ENCODE measurements at regions not wholly inside any gene's neighbourhood (a gene's known extent, or its start where the extent isn't known, plus 50 kb on each side); places are given as distances from the start of the nearest gene placed in this dataset.

DNA sequence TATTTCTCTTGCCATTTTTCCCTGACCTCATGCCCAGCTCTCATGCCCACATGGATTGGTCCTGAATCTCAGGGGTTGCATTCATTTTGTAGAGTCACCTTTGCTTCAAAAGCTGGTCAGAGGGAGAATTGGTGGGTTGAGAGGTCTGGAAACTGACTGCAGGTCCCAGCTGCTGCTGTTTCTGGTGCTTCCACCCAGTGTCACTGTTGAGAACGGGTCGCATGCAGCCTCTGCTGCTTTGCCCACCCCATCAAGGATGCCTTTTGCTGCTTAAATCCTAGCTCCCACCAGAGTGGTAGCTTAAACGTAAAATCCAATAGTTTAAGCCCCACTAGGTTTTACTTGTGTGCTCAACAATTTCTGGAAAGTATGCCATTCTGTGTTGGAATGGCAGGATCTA, 211.4 kb upstream of the TSHZ2 start:
- no peak overlapping the region for H3K27ac Mint-ChIP-seq
- H3K4me3 Mint-ChIP-seq, result no peak overlapping the region
- no peak for ATAC-seq (replicated peaks)
- no peaks in the 10 kb centered on the region for H3K9me3 Mint-ChIP-seq
- H3K4me1 Mint-ChIP-seq, result no peaks in the 10 kb centered on the region
- H3K36me3 Mint-ChIP-seq (ENCODE audit: low read depth), result no peaks in the 10 kb centered on the region
- peaks cover 3% of the 10 kb centered on the region for H3K27me3 Mint-ChIP-seq

DNA sequence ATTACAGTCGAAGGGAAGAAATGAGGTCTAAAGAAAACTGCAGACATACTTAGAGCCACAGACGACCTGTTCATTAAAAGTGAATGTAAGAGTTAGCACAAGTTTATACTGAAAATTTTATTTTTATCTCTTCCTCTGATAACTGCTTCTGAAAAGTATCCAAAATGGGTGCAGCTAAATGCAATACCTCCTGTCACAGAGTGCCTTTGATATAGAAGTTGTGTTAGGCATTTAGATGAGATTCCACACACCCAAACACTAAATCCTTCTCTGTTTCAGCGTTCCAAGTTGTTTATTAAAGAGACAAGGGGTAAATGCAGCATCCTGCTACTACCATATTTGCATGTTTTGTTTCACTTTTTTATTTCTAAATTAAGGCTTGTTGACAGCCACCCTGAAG, 214.7 kb upstream of the TSHZ2 start:
- Mint-ChIP-seq H3K27ac (no peak overlapping the region), H3K4me1 (no peaks in the 10 kb centered on the region), H3K9me3 (no peaks in the 10 kb centered on the region), H3K4me3 (no peak overlapping the region), H3K36me3 (ENCODE audit: low read depth) (no peaks in the 10 kb centered on the region), H3K27me3 (peaks cover 3% of the 10 kb centered on the region)
- no peak for ATAC-seq (replicated peaks)

DNA sequence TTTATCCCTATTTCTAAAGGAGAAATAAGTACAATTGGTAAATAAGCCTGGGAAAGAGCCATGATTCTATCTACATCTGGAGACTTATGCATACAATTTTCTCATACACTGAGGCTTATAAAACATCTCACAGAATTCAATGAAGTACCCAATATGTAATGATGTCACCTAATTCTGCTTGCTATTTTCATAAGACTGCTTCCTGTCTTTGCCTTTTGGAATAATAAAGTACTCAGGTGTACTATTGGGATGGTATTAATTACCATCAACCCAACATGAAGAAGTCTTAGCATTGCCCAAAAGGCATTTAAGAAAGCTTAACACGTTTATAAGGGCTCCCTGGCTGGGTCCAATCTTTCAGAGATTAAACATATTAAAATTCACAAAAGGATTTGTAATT, 216.4 kb upstream of the TSHZ2 start:
- ATAC-seq (replicated peaks), result no peak
- Mint-ChIP-seq H3K27me3 (no peaks in the 10 kb centered on the region), H3K9me3 (no peaks in the 10 kb centered on the region), H3K27ac (no peak overlapping the region), H3K4me3 (no peak overlapping the region), H3K4me1 (no peaks in the 10 kb centered on the region), H3K36me3 (ENCODE audit: low read depth) (no peaks in the 10 kb centered on the region)

GRCh38 chr20:52754366-52754765, 217.8 kb upstream of the TSHZ2 start:
- Mint-ChIP-seq H3K27ac (no peak overlapping the region), H3K27me3 (no peaks in the 10 kb centered on the region), H3K36me3 (ENCODE audit: low read depth) (no peaks in the 10 kb centered on the region), H3K4me3 (no peak overlapping the region), H3K4me1 (no peaks in the 10 kb centered on the region), H3K9me3 (no peaks in the 10 kb centered on the region)
- ATAC-seq (replicated peaks), result no peak

- Mint-ChIP-seq H3K27ac (no peak overlapping the region), H3K9me3 (no peaks in the 10 kb centered on the region), H3K4me1 (no peaks in the 10 kb centered on the region), H3K27me3 (no peaks in the 10 kb centered on the region), H3K4me3 (no peak overlapping the region), H3K36me3 (ENCODE audit: low read depth) (no peaks in the 10 kb centered on the region)
- ATAC-seq (replicated peaks), result no peak
Measured at GRCh38 chr20:52752023-52752422, 220.1 kb upstream of the TSHZ2 start.

DNA sequence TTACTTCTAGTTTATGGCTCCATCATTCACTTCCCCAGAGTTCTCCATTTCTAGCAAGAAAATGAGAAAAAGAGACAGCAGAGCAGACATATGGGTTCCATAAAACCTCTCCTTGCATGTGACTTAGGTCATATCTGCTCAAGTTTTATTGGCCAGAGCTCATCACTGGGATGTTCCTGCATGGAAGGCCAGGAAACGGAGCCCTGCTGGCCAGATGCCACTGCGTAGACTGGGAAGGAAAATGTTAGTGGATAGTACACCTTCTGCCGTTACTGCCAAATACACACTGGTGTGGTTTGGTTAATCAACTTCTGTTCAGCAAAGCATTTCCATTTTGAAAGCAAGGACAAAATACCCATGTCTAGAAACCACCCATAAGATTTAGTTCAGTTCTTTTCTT, 220.6 kb upstream of the TSHZ2 start:
- ATAC-seq (replicated peaks), result no peak
- Mint-ChIP-seq H3K27ac (no peak overlapping the region), H3K36me3 (ENCODE audit: low read depth) (no peaks in the 10 kb centered on the region), H3K4me3 (no peak overlapping the region), H3K27me3 (no peaks in the 10 kb centered on the region), H3K9me3 (no peaks in the 10 kb centered on the region), H3K4me1 (no peaks in the 10 kb centered on the region)

DNA sequence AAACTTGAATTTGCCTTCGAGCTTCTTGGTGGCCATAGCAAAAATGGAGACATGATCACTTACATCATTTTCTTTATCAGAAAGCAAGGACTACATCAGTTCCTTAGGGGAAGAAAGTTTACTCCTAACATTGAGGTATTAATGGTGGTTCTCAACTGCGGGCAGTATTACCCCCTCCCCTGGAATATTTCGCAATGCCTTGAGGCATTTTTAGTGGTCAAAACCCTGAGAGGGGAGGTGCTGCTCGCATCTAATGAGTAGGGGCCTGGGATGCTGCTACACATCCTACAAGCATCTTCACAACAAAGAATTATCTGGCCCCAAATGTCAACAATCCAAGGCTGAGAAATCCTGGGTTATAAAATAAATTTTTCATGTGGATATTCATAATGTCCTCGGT, 222.2 kb upstream of the TSHZ2 start:
- Mint-ChIP-seq H3K27ac (no peak overlapping the region), H3K4me1 (no peaks in the 10 kb centered on the region), H3K9me3 (no peaks in the 10 kb centered on the region), H3K27me3 (no peaks in the 10 kb centered on the region), H3K4me3 (no peak overlapping the region), H3K36me3 (ENCODE audit: low read depth) (no peaks in the 10 kb centered on the region)
- no peak for ATAC-seq (replicated peaks)

GRCh38 chr20:52748990-52749389, 223.2 kb upstream of the TSHZ2 start:
- Mint-ChIP-seq H3K27me3 (peaks cover under 1% of the 10 kb centered on the region), H3K9me3 (no peaks in the 10 kb centered on the region), H3K27ac (no peak overlapping the region), H3K4me3 (no peak overlapping the region), H3K36me3 (ENCODE audit: low read depth) (no peaks in the 10 kb centered on the region), H3K4me1 (no peaks in the 10 kb centered on the region)
- no peak for ATAC-seq (replicated peaks)

GRCh38 chr20:52748285-52748932, 223.7 kb upstream of the TSHZ2 start:
- ATAC-seq (replicated peaks), result no peak
- Mint-ChIP-seq H3K27me3 (peaks cover 6% of the 10 kb centered on the region), H3K4me3 (no peak overlapping the region), H3K27ac (no peak overlapping the region), H3K4me1 (no peaks in the 10 kb centered on the region), H3K9me3 (no peaks in the 10 kb centered on the region), H3K36me3 (ENCODE audit: low read depth) (no peaks in the 10 kb centered on the region)

DNA sequence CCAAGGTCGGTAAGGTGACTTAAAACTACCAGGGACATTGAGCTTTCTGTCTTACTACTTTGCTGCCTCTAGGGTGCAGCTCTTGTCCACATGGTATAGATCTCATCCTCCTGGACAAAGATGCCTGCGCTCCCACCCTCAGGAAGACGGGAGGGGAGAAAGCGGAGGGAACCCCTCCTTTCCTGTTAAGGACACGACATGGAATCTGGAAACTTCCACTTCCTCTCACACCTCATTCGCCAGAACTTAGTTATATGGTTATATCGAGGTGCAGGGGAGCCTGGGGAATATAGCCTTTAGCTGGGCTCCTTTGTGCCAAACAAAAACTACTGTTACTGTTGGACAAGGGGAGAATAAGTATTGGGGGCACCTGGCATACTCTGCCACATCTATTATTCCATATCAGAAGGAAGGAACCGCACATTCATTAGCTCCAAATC, 224.3 kb upstream of the TSHZ2 start:
- H3K27ac Mint-ChIP-seq, result no peak overlapping the region
- no peaks in the 10 kb centered on the region for H3K9me3 Mint-ChIP-seq
- ATAC-seq (replicated peaks), result no peak
- H3K4me1 Mint-ChIP-seq, result no peaks in the 10 kb centered on the region
- no peak overlapping the region for H3K4me3 Mint-ChIP-seq
- H3K36me3 Mint-ChIP-seq (ENCODE audit: low read depth), result no peaks in the 10 kb centered on the region
- peaks cover 6% of the 10 kb centered on the region for H3K27me3 Mint-ChIP-seq

- H3K4me1 Mint-ChIP-seq, result no peaks in the 10 kb centered on the region
- no peaks in the 10 kb centered on the region for H3K36me3 Mint-ChIP-seq (ENCODE audit: low read depth)
- H3K27ac Mint-ChIP-seq, result no peak overlapping the region
- no peak for ATAC-seq (replicated peaks)
- H3K9me3 Mint-ChIP-seq, result no peaks in the 10 kb centered on the region
- H3K4me3 Mint-ChIP-seq, result no peak overlapping the region
- H3K27me3 Mint-ChIP-seq, result peaks cover 6% of the 10 kb centered on the region
Measured at GRCh38 chr20:52746770-52747169, 225.4 kb upstream of the TSHZ2 start.

DNA sequence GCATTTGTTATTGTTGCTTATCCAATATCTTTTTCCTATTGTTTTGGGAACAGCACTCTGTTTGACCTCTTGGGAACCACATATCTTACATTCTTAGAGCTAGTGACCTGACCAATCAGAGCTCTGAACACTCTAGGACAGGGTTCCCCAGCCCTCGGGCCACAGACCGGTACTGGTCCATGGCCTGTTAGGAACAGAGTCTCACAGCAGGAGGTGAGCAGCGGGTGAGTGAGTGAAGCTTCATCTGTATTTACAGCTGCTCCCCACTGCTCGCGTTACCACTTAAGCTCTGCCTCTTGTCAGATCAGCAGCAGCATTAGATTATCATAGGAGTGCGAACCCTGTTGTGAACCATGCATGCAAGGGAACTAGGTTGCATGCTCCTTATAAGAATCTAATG, 226.0 kb upstream of the TSHZ2 start:
- Mint-ChIP-seq H3K4me1 (no peaks in the 10 kb centered on the region), H3K27ac (no peak overlapping the region), H3K36me3 (ENCODE audit: low read depth) (no peaks in the 10 kb centered on the region), H3K4me3 (no peak overlapping the region), H3K27me3 (peaks cover 6% of the 10 kb centered on the region), H3K9me3 (no peaks in the 10 kb centered on the region)
- no peak for ATAC-seq (replicated peaks)

GRCh38 chr20:52744441-52744840, 227.7 kb upstream of the TSHZ2 start:
- ATAC-seq (replicated peaks), result no peak
- no peaks in the 10 kb centered on the region for H3K36me3 Mint-ChIP-seq (ENCODE audit: low read depth)
- peaks cover 6% of the 10 kb centered on the region for H3K27me3 Mint-ChIP-seq
- H3K27ac Mint-ChIP-seq, result no peak overlapping the region
- no peaks in the 10 kb centered on the region for H3K9me3 Mint-ChIP-seq
- no peak overlapping the region for H3K4me3 Mint-ChIP-seq
- H3K4me1 Mint-ChIP-seq, result no peaks in the 10 kb centered on the region

- no peak overlapping the region for H3K4me3 Mint-ChIP-seq
- no peaks in the 10 kb centered on the region for H3K9me3 Mint-ChIP-seq
- ATAC-seq (replicated peaks), result no peak
- H3K4me1 Mint-ChIP-seq, result no peaks in the 10 kb centered on the region
- H3K27me3 Mint-ChIP-seq, result peaks cover 11% of the 10 kb centered on the region
- H3K27ac Mint-ChIP-seq, result no peak overlapping the region
- H3K36me3 Mint-ChIP-seq (ENCODE audit: low read depth), result no peaks in the 10 kb centered on the region
Measured at GRCh38 chr20:52738081-52738480, 234.1 kb upstream of the TSHZ2 start.

DNA sequence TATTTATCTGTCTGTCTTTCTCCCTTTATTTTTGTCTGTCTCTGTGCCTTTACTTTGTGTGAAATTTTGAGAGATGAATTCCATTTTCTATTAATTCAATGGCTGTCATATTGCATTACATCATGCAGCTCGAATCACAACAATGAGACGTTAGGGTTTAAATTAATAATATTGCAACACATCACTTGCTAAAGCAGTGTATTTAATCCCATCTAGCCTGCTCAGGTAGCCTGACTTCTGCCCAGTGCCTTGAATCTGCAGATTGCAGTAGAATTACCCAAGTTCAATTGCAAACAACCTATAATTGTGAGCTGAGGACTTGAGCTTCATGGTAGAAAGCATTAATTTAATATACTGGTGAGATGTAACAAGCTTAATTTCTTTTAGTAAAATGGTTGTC, 235.7 kb upstream of the TSHZ2 start:
- no peak for ATAC-seq (replicated peaks)
- H3K4me1 Mint-ChIP-seq, result no peaks in the 10 kb centered on the region
- peaks cover 11% of the 10 kb centered on the region for H3K27me3 Mint-ChIP-seq
- no peaks in the 10 kb centered on the region for H3K36me3 Mint-ChIP-seq (ENCODE audit: low read depth)
- H3K9me3 Mint-ChIP-seq, result no peaks in the 10 kb centered on the region
- H3K4me3 Mint-ChIP-seq, result no peak overlapping the region
- no peak overlapping the region for H3K27ac Mint-ChIP-seq

- H3K4me1 Mint-ChIP-seq, result no peaks in the 10 kb centered on the region
- ATAC-seq (replicated peaks), result no peak
- H3K9me3 Mint-ChIP-seq, result peaks cover 5% of the 10 kb centered on the region
- no peaks in the 10 kb centered on the region for H3K36me3 Mint-ChIP-seq (ENCODE audit: low read depth)
- H3K27me3 Mint-ChIP-seq, result peaks cover under 1% of the 10 kb centered on the region
- no peak overlapping the region for H3K27ac Mint-ChIP-seq
- H3K4me3 Mint-ChIP-seq, result no peak overlapping the region
Measured at GRCh38 chr20:52731093-52731492, 241.1 kb upstream of the TSHZ2 start.
